ENCODE measurements at regions not wholly inside any gene's neighbourhood (a gene's known extent, or its start where the extent isn't known, plus 50 kb on each side); places are given as distances from the start of the nearest gene placed in this dataset.

DNA sequence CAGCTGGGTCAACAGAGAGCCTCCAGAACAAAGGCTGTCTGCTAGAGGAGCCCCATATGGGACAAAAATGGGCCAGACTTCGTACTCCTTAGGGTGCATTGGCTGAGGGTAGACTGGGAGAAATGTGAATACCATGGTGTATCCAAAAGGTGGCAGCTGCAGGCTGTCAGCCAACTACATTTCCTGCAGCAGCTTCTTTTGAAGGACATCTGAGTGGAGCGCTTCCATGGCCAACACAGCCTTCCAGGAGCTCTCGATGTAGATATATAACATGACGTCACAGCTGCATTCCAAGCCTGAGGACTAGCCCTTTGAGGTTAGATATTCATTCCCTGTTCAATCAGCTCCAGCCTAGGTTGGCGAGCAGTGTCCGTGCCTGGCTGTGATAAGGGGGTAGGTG is 107.7 kb downstream of the MAB21L3 start:
- no peak for TF ChIP-seq EZH2 (IDR thresholded peaks at IDR 0.05; ENCODE audit: insufficient read depth, low read length)
- TF ChIP-seq, protein P1, sequence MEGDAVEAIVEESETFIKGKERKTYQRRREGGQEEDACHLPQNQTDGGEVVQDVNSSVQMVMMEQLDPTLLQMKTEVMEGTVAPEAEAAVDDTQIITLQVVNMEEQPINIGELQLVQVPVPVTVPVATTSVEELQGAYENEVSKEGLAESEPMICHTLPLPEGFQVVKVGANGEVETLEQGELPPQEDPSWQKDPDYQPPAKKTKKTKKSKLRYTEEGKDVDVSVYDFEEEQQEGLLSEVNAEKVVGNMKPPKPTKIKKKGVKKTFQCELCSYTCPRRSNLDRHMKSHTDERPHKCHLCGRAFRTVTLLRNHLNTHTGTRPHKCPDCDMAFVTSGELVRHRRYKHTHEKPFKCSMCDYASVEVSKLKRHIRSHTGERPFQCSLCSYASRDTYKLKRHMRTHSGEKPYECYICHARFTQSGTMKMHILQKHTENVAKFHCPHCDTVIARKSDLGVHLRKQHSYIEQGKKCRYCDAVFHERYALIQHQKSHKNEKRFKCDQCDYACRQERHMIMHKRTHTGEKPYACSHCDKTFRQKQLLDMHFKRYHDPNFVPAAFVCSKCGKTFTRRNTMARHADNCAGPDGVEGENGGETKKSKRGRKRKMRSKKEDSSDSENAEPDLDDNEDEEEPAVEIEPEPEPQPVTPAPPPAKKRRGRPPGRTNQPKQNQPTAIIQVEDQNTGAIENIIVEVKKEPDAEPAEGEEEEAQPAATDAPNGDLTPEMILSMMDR (IDR thresholded peaks at IDR 0.05; ENCODE audit: insufficient read depth, low read depth, low read length) = no peak
